Esophagus muscularis mucosa (tissue), 4 donors: ENCODE measurements at regions not wholly inside any gene's neighbourhood (a gene's known extent, or its start where the extent isn't known, plus 50 kb on each side); places are given as distances from the start of the nearest gene placed in this dataset.

ENCODE experiments used
- EP300 ChIP-seq: sonication (generic); formaldehyde crosslinking; IDR thresholded peaks from one replicate; pipeline ENCODE4 v1.6.1; 2017; ENCODE audit warnings: antibody characterized with exemption
- POLR2A ChIP-seq: fragments of 450-650 bp; IDR thresholded peaks from one replicate; pipeline ENCODE4 v1.6.1; 2017; ENCODE audit warnings: antibody characterized with exemption, moderate library complexity, mild to moderate bottlenecking, low read depth
- POLR2AphosphoS5 ChIP-seq, 2 donors: sonication (generic); formaldehyde crosslinking; IDR thresholded peaks; one replicate each; pipeline ENCODE4 v1.6.1; 2017; ENCODE audit warnings: antibody characterized with exemption in 2 of 2
- TF ChIP-seq, protein P1 (sequence below), 3 experiments: fragments of 200-600 bp in 2 of 3; fragments of 450-650 bp in 1 of 3; sonication (generic) in 2 of 3; IDR thresholded peaks; one replicate each; pipeline ENCODE4 v1.5.1; 2017 to 2019; ENCODE audit warnings: antibody characterized with exemption in 3 of 3, mild to moderate bottlenecking in 2 of 3, moderate library complexity in 1 of 3

DNA sequence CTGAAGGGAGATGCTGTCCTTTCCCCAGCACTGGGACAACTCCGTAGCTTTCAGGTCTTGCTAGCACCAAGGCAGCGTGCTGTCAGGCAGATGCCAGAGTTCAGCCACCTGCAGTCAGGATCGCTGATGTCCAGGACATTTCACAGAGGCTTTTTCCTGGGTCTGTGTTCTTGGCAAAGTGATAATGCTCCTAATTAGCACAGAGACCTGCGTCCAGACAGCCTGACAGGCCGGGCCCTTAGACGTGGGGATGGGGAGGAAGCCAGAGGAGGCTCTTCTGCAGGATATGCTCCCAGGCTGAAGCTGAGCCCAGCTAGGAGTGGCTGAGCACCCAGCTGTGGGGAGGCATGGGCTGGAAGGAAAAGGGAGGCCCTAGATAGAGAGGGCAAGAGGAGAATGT, 82.5 kb upstream of the TBX20 start:
- no peak for TF ChIP-seq POLR2A
- TF ChIP-seq, protein P1, sequence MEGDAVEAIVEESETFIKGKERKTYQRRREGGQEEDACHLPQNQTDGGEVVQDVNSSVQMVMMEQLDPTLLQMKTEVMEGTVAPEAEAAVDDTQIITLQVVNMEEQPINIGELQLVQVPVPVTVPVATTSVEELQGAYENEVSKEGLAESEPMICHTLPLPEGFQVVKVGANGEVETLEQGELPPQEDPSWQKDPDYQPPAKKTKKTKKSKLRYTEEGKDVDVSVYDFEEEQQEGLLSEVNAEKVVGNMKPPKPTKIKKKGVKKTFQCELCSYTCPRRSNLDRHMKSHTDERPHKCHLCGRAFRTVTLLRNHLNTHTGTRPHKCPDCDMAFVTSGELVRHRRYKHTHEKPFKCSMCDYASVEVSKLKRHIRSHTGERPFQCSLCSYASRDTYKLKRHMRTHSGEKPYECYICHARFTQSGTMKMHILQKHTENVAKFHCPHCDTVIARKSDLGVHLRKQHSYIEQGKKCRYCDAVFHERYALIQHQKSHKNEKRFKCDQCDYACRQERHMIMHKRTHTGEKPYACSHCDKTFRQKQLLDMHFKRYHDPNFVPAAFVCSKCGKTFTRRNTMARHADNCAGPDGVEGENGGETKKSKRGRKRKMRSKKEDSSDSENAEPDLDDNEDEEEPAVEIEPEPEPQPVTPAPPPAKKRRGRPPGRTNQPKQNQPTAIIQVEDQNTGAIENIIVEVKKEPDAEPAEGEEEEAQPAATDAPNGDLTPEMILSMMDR (IDR thresholded peaks at IDR 0.05): no peak
- no peak for TF ChIP-seq EP300
- TF ChIP-seq POLR2AphosphoS5 (IDR thresholded peaks at IDR 0.05): no peak
